ENCODE measurements at regions not wholly inside any gene's neighbourhood (a gene's known extent, or its start where the extent isn't known, plus 50 kb on each side); places are given as distances from the start of the nearest gene placed in this dataset.

DNA sequence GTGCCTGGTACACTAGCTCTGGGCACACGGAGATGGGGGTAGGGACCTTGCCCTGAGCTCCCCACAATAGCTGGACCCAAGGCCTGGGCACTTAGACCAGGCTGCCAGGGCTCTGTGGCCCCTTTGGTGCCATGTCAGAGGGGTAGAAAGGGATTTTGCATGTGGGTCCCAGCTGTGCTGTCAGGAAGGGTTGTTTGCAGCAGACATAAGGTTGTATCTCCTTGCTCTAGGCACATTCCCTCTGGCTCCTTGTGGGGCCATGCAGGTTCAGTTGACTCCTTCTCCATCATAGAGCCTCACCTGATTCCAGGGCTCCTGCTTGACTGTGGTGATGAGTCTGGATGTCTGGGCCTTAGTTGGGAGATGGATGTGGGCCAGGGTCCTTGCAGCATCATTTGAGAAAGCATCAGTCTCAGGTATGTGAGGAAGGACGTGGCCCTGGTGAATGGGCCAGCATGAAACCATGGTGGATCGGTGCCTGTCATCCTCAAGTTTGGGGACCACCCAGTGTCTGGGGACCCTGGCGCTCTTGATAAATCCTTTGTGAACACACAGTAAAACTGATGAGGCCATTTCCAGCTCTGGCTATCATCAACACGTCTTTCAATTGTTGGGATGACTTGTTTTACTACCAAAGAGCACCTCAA, 461.9 kb upstream of the HS6ST1 start:
- Histone ChIP-seq H3K27me3 (ENCODE audit: low read length) (no peaks in the 10 kb centered on the region), H3K9ac (ENCODE audit: low read length) (no peak overlapping the region), H3K4me2 (ENCODE audit: low read depth, low read length, poor library complexity, severe bottlenecking) (no peak overlapping the region), H4K20me1 (ENCODE audit: low read depth, low read length) (no peaks in the 10 kb centered on the region), H3K36me3 (ENCODE audit: low read length) (no peaks in the 10 kb centered on the region), H3F3A (ENCODE audit: insufficient read depth) (no peaks in the 10 kb centered on the region), H3K9me2 (replicated peaks; ENCODE audit: insufficient read depth, low read length) (no peaks in the 10 kb centered on the region), H3K79me2 (ENCODE audit: insufficient read depth, low read length) (no peaks in the 10 kb centered on the region), H3K27ac (ENCODE audit: low read depth, low read length) (no peak overlapping the region), H3K4me3 (ENCODE audit: insufficient read depth, low read length, poor library complexity, severe bottlenecking) (no peak overlapping the region), H3K9me3 (ENCODE audit: insufficient read depth, low read length) (no peaks in the 10 kb centered on the region), H2AFZ (ENCODE audit: low read depth, low read length, severe bottlenecking) (no peak overlapping the region)
- TF ChIP-seq EZH2phosphoT487 (conservative IDR thresholded peaks at IDR 0.05; ENCODE audit: low read length) = no peak
- no peak for TF ChIP-seq CTCF (IDR thresholded peaks at IDR 0.05; ENCODE audit: insufficient read depth, low read length, poor library complexity, severe bottlenecking)

DNA sequence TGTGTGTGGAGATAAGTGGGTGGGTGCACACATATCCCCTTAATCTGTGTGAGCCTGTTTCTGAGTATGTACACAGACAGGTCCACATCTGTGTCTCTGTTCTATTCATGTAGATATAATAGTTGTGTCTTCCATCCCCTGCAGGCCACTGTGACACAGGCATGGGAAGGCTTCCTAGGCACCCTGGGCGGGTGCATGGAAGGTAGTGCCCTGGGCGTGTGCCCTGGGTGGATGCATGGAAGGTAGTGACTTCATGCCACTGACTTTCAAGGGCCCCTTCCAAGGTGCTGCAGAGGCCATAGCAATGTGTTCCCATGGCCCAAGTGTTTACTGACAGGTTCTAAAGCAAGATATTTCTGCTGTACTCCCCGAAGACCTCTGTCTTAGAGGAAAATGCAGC, 462.5 kb upstream of the HS6ST1 start:
- Histone ChIP-seq H3K27me3 (ENCODE audit: low read length) (no peaks in the 10 kb centered on the region), H2AFZ (ENCODE audit: low read depth, low read length, severe bottlenecking) (no peak overlapping the region), H3K27ac (ENCODE audit: low read depth, low read length) (no peak overlapping the region), H3K4me3 (ENCODE audit: insufficient read depth, low read length, poor library complexity, severe bottlenecking) (no peak overlapping the region), H3K9me3 (ENCODE audit: insufficient read depth, low read length) (no peaks in the 10 kb centered on the region), H3K9me2 (replicated peaks; ENCODE audit: insufficient read depth, low read length) (no peaks in the 10 kb centered on the region), H3K9ac (ENCODE audit: low read length) (no peak overlapping the region), H4K20me1 (ENCODE audit: low read depth, low read length) (no peaks in the 10 kb centered on the region), H3K36me3 (ENCODE audit: low read length) (no peaks in the 10 kb centered on the region), H3F3A (ENCODE audit: insufficient read depth) (no peaks in the 10 kb centered on the region), H3K4me2 (ENCODE audit: low read depth, low read length, poor library complexity, severe bottlenecking) (no peak overlapping the region), H3K79me2 (ENCODE audit: insufficient read depth, low read length) (no peaks in the 10 kb centered on the region)
- TF ChIP-seq EZH2phosphoT487 (conservative IDR thresholded peaks at IDR 0.05; ENCODE audit: low read length) (no peak), CTCF (IDR thresholded peaks at IDR 0.05; ENCODE audit: insufficient read depth, low read length, poor library complexity, severe bottlenecking) (no peak)

DNA sequence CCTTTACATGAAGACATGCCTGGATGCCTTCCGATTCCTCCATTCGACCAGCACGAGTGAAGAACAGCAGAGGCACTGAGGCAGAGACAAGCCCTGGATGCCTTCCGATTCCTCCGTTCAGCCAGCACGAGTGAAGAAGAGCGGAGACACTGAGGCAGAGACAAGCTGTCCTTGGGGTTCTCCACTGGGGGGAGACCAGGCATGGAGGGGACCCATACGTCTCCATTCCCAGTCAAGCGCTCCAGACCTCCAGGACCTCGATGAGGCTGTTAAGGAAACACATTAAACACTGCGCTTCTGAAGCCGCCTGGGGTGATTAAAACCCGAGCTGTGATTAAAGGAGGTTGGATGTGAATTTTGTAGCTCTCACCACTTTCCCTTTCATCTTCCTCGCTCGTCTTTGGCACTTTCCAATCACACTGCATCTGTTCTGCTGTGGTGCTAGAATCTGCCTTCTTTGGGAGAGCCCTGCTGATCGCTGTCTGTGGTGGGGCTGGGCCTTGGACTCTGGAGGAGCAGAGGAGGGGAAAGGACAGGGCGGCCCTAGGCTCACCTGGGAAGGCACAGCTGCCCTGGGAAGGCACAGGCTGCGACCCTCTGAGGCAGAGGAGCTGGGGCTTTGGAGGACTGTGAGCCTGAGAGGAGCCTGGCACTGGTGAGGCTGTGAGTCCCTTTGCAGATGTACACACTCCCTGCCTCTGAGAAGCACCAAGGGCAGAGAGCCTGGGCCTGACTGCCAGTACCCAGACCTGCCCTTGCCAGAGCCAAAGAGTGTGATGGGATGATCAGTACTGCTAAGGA, 463.1 kb upstream of the HS6ST1 start:
- H3K9me3 ChIP-seq (ENCODE audit: insufficient read depth, low read length) = no peaks in the 10 kb centered on the region
- H4K20me1 ChIP-seq (ENCODE audit: low read depth, low read length) = no peaks in the 10 kb centered on the region
- no peaks in the 10 kb centered on the region for H3F3A ChIP-seq (ENCODE audit: insufficient read depth)
- H3K36me3 ChIP-seq (ENCODE audit: low read length) = no peaks in the 10 kb centered on the region
- no peaks in the 10 kb centered on the region for H3K79me2 ChIP-seq (ENCODE audit: insufficient read depth, low read length)
- H3K27ac ChIP-seq (ENCODE audit: low read depth, low read length) = no peak overlapping the region
- TF ChIP-seq CTCF (IDR thresholded peaks at IDR 0.05; ENCODE audit: insufficient read depth, low read length, poor library complexity, severe bottlenecking) (no peak), EZH2phosphoT487 (conservative IDR thresholded peaks at IDR 0.05; ENCODE audit: low read length) (no peak)
- H2AFZ ChIP-seq (ENCODE audit: low read depth, low read length, severe bottlenecking) = no peak overlapping the region
- no peak overlapping the region for H3K9ac ChIP-seq (ENCODE audit: low read length)
- H3K9me2 ChIP-seq (replicated peaks; ENCODE audit: insufficient read depth, low read length) = no peaks in the 10 kb centered on the region
- no peak overlapping the region for H3K4me2 ChIP-seq (ENCODE audit: low read depth, low read length, poor library complexity, severe bottlenecking)
- H3K27me3 ChIP-seq (ENCODE audit: low read length) = no peaks in the 10 kb centered on the region
- H3K4me3 ChIP-seq (ENCODE audit: insufficient read depth, low read length, poor library complexity, severe bottlenecking) = no peak overlapping the region
